ENCODE measurements at regions not wholly inside any gene's neighbourhood (a gene's known extent, or its start where the extent isn't known, plus 50 kb on each side); places are given as distances from the start of the nearest gene placed in this dataset.
"Not testable (repeated sequence)": the region's sequence is repeated elsewhere in the genome, so short reads cannot be mapped to it uniquely, and the experiment has no call there.

DNA sequence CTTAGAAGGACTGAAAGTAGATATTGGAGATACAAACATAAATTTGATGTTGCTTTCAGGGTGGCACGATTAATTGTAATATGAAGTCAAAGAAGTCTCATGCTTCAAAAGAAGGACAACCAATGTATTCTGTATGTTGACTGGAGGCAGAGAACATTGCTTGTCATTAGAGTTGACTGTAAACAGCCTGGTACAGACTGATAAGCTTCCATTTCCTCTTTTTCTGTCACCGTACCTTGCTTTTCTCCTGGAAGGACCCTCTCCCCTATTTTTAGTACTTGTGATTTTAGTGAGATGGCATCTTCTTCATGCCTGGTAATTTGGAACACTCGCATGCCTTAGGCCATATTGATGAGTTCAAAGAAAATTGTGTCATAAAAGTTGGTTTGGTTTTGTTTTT lies 809.4 kb downstream of the PRELID2 start:
- no peak overlapping the region for H3K4me3 ChIP-seq (ENCODE audit: low read depth, low read length)

DNA sequence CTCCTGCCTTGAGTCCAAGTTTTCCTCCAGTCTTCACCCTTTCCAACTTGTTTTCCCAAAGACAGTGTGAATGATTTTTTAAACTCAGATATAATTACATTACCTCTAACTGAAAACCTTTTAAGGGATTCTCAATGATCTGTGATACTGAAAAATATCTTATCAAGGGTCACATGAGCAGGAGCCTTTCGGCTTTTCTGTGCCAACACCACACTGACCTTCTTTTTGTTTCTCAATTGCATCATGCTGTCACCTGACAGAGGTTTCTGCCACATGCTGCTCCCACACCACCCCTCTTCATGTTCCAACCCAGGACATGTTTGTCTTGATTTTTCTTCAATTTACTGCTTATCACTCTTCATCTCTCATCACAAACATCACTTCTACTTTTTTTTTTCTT lies 820.0 kb downstream of the PRELID2 start:
- H3K4me3 ChIP-seq (ENCODE audit: low read depth, low read length), result no peak overlapping the region

DNA sequence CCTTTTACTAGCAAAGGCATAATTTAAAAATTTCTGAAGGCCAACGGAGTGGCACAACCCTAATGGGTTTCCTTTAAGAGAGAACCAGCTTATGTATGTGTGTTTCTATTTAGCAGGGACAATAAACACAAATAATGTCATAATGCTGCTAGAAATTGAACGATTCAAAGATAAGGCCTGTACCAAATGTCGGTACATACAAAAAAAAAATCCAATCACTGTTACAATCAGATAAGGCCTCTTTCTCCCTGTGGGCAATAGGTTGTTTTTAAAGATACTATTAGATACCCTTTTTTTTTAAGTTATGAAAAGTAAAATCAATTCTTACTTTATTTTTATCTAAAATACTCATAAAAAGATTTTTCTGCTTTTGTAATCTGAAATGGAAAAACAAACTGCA lies 821.0 kb downstream of the PRELID2 start:
- no peak overlapping the region for H3K4me3 ChIP-seq (ENCODE audit: low read depth, low read length)

DNA sequence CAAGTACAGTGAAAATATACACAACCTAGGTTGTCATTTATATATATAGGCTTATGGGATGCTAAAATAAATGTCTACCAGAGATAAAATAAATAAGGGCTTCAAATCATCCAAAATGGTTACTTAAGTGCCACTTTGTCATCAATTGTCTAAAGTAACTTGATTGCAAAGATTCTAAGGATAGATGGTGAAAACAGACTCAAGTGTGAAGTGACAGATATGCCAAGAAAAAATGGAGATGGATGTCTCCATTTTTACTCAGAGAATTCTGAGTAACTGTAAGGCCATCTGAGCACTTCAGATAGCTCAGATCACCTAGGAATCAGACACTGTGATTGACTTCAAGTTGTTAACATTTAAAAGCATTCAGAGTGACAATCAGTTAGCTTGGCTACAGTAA lies 824.3 kb downstream of the PRELID2 start:
- H3K4me3 ChIP-seq (ENCODE audit: low read depth, low read length), result no peak overlapping the region

DNA sequence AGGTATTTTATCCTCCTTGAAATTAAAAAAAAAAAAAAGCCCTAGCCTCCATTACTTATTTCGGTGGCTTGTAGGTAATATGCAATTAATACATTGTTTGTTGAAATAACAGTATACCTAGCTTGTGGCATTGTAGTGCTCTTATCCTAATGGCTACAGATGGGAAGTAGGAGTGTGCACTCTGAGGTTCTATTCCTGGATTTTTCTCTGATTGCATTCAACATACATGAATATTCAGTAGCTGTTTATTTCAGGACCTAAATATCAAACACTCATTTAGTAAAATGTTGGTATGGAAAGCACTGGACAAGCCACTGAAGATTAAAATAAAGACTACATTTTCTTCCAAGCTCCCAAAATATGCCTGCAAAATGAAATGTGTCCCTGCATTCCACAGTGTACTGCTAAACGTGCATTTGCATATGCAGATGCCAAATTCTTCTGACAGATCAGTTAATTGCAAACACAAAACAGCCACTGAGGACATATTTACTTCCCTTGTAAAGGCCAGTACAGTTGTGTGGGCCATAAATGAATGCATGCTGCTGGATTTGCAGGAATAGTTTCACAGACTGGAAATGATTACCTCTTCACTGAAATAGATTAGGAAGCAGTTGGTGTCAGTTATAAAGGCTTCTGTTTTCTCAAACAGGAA lies 826.1 kb downstream of the PRELID2 start:
- H3K4me3 ChIP-seq (ENCODE audit: low read depth, low read length), result no peak overlapping the region

DNA sequence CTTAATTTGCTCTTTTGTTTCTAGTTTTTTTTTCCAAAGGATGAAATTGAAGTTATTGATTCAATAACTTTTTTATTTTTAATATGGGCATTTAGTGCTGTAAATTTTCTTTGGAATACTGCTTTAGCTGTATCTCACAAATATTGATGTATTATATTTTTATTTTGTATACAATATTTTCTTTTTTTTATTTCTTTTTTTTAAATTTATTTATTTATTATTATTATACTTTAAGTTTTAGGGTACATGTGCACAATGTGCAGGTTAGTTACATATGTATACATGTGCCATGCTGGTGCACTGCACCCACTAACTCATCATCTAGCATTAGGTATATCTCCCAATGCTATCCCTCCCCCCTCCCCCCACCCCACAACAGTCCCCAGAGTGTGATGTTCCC lies 823.7 kb downstream of the KCTD16 start:
- not testable (repeated sequence) for H3K4me3 ChIP-seq (ENCODE audit: low read depth, low read length)

DNA sequence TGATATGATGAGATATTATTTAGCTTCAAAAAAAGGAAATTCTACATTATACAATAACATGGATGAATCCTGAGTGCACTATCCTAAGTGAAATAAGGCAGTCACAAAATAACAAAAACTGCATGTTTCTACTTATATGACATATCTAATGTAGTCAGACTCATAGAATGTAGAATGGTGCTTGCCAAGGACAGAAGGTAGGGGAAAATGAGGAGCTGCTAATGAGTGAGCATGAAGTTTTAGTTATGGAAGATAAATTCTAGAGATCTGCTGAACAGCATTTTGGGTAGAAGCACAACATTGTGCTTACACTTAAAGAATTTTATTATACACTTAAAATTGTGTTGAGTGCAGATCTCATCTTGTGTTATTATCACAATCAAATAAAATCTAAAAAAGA lies 812.4 kb downstream of the KCTD16 start:
- H3K4me3 ChIP-seq (ENCODE audit: low read depth, low read length), result no peak overlapping the region

DNA sequence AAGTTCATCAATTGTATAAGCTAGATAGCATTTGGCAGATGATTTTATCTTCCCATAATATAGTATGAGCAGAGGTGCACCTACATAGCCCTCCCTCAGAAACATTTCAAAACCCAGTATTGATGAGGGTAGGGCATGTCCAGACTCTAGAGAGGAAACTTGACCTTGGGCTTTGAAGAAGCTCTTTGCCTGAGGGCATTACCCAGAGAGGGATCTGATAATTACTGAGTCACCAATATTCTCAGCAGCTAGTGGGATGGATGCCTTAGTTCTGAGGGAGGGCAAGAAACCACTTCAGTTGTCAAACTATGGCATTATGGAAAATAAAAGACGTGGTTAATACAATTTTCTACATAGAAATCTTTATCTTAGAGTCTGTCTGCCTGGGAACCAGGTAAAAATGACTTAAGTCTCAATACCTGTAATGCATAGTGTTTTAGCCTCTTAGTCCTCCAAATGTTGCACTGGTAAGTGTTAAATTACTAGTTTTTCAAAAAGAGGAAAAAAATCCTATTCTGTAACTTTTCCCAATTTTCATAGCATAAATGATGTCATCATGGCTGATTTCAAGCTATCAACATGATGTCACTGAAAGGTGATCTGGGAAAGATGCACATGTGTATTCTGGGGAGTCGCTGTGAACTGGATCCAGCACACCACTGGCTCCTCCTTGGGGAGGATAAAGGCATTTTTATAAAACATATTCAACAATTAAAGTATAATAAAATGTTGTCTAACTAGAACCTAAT lies 809.0 kb downstream of the KCTD16 start:
- H3K4me3 ChIP-seq (ENCODE audit: low read depth, low read length), result no peak overlapping the region

DNA sequence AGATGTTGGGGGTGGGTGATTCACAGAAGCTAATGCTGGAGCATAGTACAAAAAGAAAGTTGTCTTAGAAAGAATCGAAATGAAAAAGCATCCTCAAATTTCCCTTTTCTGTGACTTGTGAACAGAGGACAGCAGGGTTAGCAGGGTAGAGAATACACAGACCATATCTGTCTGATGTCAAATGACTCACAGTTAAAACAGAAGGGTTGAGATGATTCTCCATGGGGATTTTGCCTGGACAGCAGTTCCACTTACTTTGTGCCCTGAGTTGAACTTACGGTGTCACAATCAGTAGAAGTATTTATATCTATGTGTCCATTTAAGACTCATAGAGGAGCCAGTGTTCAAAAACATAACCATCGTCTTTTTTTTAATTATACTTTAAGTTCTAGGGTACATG lies 801.6 kb downstream of the KCTD16 start:
- no peak overlapping the region for H3K4me3 ChIP-seq (ENCODE audit: low read depth, low read length)

DNA sequence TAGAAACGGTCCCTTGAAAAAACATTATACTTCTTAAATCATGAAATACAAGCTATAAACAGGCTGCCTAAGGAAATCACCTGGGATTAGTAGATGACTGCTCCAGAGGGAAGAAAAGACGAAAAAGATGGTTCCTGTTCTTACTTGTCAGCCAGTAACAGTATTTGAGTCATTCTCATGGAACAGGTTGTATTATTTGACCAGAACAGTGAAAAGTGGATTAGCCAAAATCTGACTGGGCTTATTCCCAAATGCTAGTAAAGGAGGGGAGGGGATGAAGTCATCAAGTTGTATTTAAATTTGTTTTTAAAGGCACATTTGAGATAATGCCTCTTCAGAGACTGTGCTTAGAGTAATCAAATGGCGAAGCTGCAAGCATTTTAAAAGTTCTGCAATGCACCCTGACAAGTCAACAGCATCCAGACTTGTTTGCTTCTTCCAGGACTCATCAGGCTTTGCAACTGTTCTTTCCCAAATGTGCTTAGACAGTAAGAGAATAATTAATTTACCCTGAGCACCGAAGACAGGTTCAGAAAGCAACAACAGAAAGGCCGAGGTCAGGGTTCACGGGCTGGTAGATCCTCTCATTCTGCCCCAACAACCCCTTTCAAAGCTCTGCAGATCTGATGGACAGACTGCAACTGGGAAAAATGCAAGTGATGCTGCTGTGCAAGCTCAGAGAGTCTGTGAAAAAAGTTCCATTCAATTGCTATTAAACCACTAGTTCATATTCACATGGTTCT lies 800.6 kb downstream of the KCTD16 start:
- H3K4me3 ChIP-seq (ENCODE audit: low read depth, low read length), result no peak overlapping the region

DNA sequence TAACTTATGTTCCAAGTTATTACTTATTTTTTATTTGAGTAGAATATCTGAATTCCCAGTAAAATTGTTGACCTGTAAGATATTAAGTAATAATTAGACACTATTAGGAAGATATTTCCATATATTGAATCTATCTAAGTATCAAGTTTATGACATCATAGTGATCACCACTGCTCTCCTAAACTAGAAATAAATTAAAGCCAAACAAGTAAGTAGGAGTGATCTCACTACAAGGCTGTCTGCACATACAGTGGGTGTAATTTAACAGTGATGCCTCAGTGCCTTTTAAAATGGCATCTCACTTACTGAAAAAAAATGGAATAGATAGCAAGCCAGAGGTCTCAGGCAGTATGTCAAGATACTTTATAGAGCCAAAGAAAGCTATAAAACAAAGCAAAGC lies 789.6 kb downstream of the KCTD16 start:
- no peak overlapping the region for H3K4me3 ChIP-seq (ENCODE audit: low read depth, low read length)

DNA sequence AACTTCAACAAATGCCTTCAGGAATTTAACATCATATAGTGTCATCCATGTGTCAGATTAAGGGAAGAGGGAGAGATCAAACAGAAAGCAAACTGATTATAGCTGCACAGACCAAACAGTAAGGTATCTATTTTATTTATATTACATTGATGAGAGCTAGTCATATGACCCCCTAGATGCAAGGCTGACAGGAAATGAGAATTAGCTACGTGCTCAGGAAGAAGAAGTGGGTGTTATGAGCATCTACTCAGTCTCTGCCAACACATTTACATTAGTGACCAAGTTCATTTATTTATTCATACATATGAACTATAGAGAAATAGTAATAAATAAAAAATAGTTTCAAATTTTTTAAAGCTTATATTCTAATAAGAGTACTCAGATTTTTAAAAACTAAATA lies 787.3 kb downstream of the KCTD16 start:
- no peak overlapping the region for H3K4me3 ChIP-seq (ENCODE audit: low read depth, low read length)

DNA sequence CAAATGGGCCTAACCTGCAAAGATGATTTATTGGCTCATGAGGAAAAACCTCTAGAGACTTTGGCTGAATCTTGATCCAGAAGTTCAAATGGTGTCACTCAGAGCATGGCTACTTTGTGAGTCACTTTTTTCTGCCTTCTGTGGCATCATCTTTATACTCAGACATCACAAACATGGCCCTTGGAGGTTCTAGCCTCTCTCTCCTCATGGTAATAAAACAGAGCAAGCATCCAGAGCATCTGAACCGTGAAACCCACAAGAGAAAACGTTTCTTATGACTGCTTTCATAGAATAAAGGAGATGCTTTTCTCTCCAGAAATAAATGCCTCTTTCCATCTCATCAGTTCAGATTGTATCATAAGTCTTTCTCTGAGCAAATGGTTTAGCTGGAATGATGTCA lies 780.3 kb downstream of the KCTD16 start:
- H3K4me3 ChIP-seq (ENCODE audit: low read depth, low read length), result no peak overlapping the region

DNA sequence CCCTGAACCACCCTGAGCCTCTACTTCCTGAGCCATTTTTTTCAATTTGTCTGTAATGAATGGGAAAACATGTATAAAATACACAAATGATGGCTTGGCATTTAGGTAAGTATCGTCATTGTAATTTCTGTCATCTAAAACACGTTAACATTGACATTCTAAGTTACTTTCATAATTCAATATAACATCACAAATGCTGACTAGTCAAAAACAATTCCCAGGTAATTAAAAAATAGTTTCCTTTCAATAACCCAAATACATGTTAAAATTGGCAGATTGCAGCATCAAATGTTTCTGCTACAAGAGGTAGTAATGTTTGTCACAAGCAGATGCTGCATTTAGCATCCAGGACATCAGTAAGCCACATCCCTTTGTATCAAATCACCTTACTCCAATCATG lies 776.4 kb downstream of the KCTD16 start:
- no peak overlapping the region for H3K4me3 ChIP-seq (ENCODE audit: low read depth, low read length)

DNA sequence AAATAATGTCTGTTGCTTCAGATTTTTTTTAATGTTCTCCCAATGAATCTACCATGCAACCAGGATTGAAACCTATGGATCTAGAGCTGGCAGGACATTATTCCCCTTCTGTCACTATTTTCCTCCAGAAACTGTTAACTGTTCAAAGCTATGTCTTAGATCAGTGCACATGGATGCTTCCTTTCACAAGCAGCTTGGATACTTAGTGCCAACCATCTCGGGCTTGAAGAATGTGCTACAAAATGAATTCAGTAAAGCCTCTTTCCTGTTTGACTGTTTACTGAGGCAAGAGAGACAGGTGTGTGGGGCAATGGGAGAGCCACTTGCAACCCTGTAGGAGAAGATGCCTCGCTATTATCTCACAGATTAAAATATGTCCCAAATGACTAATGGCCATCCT lies 774.8 kb downstream of the KCTD16 start:
- H3K4me3 ChIP-seq (ENCODE audit: low read depth, low read length), result no peak overlapping the region

DNA sequence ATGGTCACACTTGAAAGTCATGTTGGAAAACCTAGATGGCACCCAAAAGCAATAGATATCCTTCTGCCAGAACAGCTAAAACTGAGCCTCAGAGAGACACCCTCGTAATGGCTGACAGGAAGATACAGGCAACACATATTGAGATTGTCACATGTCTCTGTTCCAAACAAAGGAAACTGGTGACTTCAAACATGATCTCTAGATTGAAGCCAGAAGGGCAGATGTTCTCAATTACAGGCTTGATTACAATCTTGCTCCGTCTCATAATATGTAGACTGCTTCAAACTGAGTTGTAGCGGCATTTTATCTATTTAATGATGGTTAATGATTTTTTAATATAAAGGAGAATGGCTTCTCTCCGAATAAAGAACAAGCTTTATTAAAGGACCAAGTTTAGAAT lies 774.3 kb downstream of the KCTD16 start:
- H3K4me3 ChIP-seq (ENCODE audit: low read depth, low read length), result no peak overlapping the region

DNA sequence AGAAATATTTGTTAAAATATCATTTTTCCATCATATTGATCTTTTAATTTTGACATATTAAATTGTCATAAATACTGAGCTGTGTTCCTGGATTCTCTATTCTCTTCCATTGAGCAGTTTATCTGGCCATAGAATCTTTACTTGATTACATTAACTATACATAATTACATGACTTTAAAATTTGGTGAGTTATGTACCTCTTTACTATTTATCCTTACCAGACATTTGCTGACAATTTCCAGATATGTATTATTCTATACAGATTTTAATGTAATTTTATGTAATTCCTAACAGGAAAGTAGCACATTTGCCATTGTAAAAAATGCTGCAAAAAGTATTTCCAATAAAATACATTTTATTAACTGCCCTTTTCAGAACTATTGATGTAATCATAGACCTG lies 770.3 kb downstream of the KCTD16 start:
- H3K4me3 ChIP-seq (ENCODE audit: low read depth, low read length), result no peak overlapping the region

DNA sequence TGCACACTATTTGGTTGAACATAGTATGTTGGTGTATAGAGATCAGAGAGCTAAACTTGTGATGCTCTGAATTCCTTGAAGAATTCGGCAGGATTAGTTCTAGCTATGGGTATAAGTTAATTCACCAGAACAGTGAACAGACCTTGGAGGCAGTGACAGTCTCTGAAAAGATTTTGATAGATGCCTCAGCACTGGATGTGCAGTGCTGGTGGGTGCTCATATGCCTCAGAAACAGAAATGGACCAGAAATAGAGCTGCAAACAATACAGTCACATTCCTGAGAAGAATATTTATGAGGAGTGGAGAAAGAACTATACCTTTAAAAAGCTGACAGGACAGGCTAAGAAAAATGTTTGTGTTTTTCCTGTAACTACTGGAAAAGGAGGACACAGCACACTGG lies 747.7 kb downstream of the KCTD16 start:
- H3K4me3 ChIP-seq (ENCODE audit: low read depth, low read length), result no peak overlapping the region

DNA sequence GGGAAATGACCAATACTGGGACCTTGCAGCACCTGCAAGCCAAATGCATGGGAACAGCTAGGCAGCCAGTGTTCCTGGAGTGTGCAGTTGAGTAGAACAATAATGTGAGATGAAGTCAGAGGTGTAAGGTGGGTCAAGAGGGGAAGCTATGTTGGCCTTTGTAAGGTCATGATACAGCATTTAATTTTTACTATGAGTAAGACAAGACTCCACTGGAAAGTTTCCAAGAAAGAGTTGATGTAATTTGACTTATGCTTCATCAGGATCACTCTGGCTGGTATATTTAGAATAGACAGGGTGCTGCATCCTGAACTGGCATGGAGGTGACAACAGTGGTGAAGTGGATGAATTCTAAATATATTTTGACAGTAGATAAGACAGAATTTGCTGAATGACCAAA lies 744.8 kb downstream of the KCTD16 start:
- no peak overlapping the region for H3K4me3 ChIP-seq (ENCODE audit: low read depth, low read length)

DNA sequence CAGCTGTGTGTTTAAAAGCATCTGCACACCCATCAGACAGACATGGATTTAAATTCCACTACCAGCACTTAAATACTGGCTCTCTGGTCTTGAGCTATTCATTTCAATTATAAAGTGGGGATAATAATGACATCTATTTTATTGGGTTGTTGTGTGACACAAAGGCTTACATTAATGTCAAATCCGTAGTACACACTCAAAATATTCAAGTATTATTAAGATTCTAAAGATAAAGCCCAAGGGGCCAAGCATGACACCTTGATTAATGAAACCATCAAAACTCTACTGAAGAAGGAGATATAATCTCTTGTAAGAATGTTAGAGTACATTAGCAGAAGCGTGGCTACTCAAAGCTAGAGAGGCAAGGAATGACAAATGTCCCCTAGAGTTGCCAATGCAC lies 743.0 kb downstream of the KCTD16 start:
- H3K4me3 ChIP-seq (ENCODE audit: low read depth, low read length), result no peak overlapping the region

DNA sequence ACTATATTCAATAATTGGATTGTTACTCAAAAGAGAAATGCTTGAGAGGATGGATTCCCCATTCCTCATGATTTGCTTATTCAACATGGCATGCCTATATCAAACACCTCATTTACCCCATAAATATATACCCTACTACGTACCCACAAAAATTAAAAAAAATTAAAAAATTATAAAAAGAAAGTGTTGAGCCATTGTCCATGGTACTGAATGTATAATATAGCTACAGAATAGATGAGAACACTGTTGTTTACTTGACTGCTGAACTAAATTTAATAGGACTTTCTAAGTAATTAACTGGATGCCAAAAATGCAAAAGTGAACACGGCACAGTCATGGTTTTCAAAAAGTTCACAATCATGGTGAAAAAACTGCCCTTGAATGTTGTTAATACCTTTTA lies 725.8 kb downstream of the KCTD16 start:
- no peak overlapping the region for H3K4me3 ChIP-seq (ENCODE audit: low read depth, low read length)

DNA sequence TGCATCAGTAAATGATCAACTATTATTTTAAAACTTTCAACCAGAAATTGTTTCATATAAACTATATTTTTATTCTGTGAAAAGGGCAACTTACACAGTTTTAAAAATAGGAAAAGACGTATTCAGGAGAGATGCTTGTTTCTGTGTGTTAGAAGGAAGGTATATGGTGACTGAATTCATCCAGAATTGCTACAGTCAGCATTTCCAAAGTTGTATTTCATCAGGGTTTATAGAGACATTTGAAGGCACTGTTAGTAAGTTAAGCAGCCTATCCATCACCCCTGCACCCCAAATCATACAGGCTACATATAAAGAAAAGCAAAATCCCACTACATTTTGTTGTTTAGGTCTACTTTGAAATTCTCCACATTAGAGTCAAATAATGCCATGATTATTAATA lies 716.0 kb downstream of the KCTD16 start:
- no peak overlapping the region for H3K4me3 ChIP-seq (ENCODE audit: low read depth, low read length)

All from iPS-11a (cell line).